DMS114 treated with DMSO at 0.1 percent for 48 hours (cell line): ENCODE measurements at regions not wholly inside any gene's neighbourhood (a gene's known extent, or its start where the extent isn't known, plus 50 kb on each side); places are given as distances from the start of the nearest gene placed in this dataset.

Experiments
- DNase-seq: peaks from one replicate; lab custom pipeline; 2025; ENCODE audit not compliant: unreplicated experiment; lab: John Stamatoyannopoulos, UW

- DNase-seq = no peak
These were observed 332.4 kb upstream of the LRIG3 start for GRCh38 chr12:59252731-59253130.

GRCh38 chr12:59250766-59251165, 330.5 kb upstream of the LRIG3 start:
- no peak for DNase-seq

GRCh38 chr12:59240048-59240447, 319.7 kb upstream of the LRIG3 start:
- DNase-seq = no peak

GRCh38 chr12:59234391-59234790, 314.1 kb upstream of the LRIG3 start:
- no peak for DNase-seq

DNA sequence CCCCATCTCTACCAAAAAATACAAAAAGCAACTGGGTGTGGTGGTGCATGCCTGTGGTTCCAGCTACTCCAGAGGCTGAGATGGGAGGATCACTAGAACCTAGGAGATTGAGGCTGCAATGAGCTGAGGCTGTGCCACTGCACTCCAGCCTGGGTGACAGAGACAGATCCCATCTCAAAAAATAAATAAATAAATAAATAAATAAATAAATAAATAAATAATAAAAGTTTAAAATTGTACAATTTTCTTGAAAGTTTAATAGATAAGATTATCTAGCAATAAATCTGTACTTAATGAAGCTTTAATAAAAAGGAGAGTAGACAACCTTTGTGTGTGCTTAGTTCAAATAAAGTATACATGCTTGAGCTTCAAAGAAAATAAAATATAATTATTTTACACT, 310.0 kb upstream of the LRIG3 start:
- DNase-seq = no peak

DNA sequence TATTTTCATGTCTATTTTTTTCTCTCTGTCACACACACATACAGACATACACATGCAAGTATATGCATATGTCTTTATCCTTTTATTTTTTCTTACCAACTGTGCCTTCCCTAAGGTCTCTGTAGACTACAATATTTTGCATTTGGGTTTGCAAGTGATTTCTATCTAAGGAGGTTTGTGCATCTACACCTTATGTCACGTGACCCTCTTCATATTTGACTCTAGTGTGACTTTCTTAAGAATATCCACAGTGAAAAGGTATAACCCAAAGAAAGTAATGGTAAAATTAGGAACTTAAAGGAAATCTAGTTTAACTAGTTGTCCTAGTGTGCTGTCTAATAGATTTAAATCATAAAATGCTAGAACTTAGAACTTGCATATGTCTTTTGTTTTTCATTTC, 298.8 kb upstream of the LRIG3 start:
- no peak for DNase-seq

DNA sequence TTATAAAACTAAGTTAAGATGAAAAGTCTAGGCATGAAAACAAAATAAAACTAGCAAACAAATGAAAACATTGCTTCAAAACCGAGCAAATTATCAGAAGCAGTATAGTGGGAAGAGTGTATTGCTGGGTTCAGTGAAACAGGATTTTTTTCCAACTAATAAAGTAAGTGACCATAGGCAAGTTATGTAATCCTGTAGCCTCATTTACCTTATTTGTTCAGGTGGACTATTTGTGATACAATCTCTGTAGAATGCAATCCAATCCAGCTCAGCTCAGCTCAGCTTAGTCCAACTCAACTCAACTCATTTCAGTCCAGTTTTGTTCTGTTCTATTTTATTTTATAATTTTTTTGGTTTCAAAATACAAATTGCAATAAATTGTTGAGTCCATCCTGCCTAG, 276.7 kb upstream of the LRIG3 start:
- DNase-seq = no peak

- no peak for DNase-seq
These were observed 274.5 kb upstream of the LRIG3 start for GRCh38 chr12:59194794-59195193.

DNA sequence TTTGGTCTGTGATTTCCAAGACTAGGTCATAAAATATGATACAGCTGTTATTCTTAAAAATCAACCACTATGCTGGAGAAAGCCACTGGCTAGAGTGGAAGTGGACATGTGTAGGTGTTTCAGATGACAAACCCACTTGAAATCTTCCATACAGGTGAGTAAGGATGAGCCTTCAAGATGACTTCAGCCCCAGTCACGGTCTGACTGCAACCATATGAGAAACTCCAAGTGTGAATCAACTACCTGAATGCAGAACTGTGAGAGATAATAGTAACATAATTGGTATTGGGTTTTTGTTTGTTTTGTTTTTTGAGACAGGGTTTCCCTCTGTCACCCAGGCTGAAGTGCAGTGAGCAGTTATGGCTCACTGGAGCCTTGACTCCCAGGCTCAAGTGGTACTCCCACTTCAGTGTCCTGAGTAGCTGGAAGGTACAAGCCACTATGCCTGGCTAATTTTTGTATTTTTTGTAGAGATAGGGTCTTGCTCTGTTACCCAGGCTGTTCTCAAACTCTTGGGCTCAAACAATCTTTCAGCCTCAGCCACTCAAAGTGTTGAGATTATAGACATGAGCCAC, 273.3 kb upstream of the LRIG3 start:
- no peak for DNase-seq

DNA sequence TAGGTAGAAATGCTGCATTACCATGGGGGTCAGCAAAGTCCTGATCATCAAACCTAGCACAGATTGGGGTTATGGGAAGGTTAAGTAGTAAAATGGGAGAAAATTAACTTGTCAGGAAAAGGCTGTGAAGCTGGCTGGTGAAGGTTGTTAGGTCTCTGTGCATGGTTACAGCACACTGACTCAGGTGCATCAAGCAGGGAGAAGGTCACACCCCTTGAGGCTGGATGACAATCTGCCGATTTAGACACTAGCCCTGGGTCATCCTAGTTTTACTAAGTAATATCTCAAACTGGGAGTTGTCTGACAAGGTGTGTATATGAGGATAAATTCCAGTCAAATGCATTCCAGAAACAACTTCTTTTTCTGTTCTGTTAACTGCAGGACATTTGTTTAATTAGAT, 271.1 kb upstream of the LRIG3 start:
- DNase-seq = no peak

- no peak for DNase-seq
These were observed 266.1 kb upstream of the LRIG3 start for GRCh38 chr12:59186451-59186850.

- DNase-seq = no peak
These were observed 265.0 kb upstream of the LRIG3 start for GRCh38 chr12:59185295-59185694.

DNA sequence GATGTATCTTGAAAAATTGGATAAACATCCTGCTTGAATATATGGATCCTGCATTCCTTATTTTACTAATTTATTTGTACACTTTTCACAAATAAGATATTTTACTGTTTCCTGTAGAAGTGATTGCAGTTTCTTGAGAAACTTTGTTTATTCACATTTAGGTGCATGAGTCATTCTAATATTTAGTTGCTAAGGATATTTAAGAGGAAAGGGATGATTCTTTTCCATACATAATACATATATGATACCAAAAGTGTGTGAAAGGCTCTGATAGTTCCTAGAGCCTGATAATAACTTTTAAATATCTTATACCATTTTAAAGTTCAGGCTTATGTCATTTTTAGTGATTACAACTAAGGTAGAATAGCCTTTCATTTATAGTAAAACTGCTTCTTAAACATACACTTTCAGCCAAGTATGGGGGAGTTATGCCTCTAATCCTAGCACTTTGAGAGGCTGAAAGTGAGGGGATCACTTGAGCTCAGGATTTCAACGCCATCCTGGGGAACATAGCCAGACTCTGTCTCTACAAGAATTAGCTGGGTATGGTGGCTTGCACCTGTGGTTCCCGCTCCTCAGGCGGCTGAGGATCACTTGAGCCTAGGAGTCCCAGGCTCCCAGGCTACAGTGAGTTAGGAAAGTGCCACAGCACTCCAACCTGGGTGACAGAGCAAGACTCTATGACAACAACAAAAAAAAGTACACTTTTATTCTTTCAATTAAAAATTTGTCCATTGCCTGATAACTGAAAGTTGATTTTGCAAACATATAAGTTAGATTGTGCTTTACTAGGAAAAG, 262.6 kb upstream of the LRIG3 start:
- no peak for DNase-seq

- DNase-seq = no peak
These were observed 261.9 kb upstream of the LRIG3 start for GRCh38 chr12:59182191-59182590.

DNA sequence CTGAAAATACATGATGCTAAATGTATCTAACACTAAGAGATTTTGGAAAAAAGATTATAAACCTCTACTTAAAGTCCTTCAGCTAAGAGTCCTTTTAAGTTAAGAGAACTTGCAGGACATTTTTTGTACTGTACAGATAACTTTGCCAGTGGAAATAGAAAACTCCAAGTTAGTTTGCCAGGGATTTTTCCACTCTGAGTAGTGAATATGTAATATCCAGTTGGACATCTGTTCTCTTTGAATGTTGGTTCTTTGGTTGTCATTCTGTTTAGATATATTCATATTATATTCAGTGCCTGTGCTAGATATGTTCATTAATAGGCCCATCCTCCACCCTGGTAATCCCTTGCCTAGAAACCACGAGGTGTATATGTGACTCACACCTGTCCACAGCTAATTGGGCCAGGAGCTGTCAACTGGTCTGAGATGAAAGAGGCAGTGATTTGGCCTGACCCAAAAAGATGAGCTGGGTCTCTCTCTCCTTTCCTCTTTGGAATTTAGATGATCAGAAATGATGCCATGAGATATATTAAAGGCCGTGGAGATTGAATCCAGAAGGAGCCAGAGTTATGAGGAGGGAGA, 261.0 kb upstream of the LRIG3 start:
- no peak for DNase-seq

DNA sequence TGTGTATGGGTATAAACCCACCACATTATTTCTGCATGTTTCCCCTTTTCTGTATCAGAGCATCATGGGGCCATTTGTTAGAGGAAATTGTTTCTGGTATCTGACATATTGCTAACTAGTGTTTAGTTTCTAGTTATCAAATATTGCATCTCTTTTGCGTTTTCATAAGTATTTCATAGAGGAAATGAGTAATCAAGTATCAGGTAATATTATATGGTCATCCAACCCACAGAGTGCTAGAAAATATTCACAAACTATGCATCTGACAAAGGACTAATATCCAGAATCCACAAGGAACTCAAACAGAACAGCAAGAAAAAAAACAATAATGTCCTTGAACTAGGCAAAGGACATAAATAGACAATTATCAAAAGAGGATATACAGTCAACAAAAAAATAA, 258.9 kb upstream of the LRIG3 start:
- DNase-seq = no peak

DNA sequence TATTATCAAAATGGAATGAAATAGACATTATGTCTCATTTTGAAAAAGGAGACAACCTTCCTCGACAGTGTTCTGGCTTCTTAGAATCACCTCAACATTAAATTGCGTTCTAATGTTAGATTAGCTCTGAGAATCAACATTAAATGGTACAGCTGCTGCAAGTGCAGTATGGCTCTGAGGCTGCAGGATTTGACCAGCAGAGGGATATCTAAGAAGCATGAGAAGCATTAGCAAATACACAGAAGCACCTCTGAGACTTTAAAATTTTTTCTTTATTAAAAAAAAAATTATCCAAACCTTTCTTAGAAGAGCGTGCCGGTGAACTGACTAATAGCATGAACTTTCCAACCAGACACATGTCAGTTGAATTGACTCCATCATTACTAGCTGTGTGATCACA, 253.4 kb upstream of the LRIG3 start:
- no peak for DNase-seq

DNA sequence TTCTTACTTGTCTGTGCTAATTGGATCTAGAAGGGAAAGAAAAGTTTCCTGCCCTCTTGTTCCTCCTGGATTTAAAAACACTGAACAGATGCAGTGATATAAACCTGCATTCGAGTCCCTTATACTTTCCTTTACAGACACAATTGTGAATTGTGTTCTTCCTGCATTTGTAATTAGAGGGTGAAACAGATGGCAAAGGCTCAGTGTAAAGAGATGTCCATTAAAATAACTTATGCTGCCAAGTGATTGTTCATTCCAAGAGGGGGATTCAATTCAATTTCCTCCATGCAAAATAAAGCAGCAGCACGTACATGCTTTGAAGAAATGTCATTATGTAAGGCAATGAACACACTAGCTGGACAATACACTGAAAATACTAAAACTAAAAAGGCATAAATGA, 248.3 kb upstream of the LRIG3 start:
- no peak for DNase-seq

DNA sequence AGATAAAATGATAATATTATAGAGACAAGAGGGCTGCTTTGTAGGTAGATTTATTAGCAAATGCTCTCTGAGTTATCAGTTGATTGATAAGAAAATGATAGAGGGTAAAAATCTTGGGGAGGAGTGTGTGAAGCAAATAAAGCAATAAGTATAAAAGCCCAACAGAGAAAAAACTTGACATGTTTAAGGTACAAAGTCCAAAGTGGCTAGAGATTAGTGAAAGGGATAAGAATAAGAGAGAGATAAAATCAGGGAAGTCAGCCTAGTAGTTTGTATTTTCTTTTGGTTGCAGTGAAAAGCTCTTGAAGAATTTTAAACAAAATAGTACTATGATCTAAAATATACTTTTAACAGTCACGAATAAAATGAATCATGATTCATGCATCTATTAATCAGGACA, 246.2 kb upstream of the LRIG3 start:
- no peak for DNase-seq

DNA sequence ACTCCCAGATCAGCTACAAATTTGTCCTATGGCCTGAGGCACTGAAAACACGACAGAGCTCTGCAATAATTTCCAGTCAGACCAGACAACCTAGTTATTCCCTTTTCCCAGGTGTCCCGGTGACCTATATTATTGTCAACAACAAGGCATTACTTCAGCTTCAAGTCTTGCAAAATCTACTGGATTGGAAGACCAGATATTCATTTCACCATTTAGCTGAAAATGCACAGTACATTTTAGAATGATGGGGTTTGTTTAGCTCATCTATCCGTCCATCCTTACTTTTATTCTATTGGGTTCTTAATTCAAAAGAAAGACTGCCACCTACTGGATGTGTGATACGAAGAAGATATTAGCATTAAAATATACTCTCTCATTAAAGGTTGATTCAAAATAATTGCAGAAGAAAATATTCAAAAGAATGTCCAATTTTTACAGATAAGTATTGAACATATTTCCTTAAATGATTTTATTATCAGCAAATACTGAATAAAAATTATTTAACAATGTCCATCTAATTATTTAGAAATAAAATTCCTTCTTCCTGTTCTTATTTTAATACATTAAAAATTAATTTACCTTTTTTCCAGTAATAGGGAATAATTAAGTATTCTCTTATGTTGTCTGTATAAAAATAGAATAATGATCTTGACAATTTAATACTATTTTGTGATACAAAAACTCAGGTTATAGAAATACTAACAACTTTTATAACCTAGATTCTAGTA, 244.9 kb upstream of the LRIG3 start:
- DNase-seq = peak; percentile 39

DNA sequence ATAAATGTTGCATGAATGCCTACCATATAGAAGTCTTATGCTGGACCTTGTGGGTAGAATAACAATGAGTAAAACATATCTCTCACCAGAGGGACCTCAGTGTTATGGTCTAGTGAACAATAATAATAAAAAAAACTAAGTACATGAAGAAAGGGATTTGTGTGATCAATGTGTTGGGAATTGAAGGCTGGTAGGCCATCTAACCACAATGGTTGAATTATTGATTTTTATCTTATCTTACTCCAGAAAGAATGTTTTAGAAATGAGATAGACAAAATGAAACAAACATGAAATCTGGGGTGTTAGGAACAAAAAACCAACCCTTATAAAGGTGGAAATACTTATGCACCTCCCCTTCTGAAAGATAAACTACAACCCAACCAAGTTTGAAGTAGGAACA, 243.9 kb upstream of the LRIG3 start:
- DNase-seq = no peak

- no peak for DNase-seq
These were observed 238.4 kb upstream of the LRIG3 start for GRCh38 chr12:59158681-59159080.
